ENCODE measurements at regions not wholly inside any gene's neighbourhood (a gene's known extent, or its start where the extent isn't known, plus 50 kb on each side); places are given as distances from the start of the nearest gene placed in this dataset.

DNA sequence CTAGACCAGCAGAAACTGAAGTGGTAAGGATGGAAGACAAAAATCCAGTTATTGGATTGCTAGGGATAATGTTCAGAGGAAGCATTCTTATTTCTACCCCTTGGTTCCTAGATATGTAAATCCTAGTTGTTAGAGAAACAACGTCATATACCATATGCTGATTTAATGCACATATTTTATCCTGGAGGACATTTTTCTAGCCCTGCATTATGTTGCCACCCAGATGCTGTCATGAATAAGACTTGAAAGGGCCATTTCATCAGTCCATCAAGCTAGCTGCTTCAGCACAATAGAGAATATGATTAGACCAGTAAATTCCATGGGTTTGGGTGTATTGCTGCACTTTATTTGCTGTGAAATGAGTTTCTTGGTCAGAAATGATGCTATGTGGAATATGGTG is 1736.4 kb downstream of the MAT2B start:
- TF ChIP-seq, protein P1, sequence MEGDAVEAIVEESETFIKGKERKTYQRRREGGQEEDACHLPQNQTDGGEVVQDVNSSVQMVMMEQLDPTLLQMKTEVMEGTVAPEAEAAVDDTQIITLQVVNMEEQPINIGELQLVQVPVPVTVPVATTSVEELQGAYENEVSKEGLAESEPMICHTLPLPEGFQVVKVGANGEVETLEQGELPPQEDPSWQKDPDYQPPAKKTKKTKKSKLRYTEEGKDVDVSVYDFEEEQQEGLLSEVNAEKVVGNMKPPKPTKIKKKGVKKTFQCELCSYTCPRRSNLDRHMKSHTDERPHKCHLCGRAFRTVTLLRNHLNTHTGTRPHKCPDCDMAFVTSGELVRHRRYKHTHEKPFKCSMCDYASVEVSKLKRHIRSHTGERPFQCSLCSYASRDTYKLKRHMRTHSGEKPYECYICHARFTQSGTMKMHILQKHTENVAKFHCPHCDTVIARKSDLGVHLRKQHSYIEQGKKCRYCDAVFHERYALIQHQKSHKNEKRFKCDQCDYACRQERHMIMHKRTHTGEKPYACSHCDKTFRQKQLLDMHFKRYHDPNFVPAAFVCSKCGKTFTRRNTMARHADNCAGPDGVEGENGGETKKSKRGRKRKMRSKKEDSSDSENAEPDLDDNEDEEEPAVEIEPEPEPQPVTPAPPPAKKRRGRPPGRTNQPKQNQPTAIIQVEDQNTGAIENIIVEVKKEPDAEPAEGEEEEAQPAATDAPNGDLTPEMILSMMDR (conservative IDR thresholded peaks at IDR 0.05) = no peak
- DNase-seq = no peak
- Mint-ChIP-seq H3K27ac (no peak overlapping the region), H3K27me3 (ENCODE audit: insufficient read depth) (no peaks in the 10 kb centered on the region), H3K9me3 (no peaks in the 10 kb centered on the region), H3K36me3 (ENCODE audit: low read depth) (no peaks in the 10 kb centered on the region), H3K4me1 (no peaks in the 10 kb centered on the region), H3K4me3 (no peak overlapping the region)
- H3K27me3 ChIP-seq (ENCODE audit: control insufficient read depth, insufficient read depth, low read length, poor library complexity, severe bottlenecking) = no peaks in the 10 kb centered on the region
- no peak overlapping the region for H3K4me3 ChIP-seq (ENCODE audit: low read length)
- no peak overlapping the region for H3K27ac ChIP-seq (ENCODE audit: low read depth, low read length)
- H3K9me3 ChIP-seq (ENCODE audit: control insufficient read depth, low read length) = no peaks in the 10 kb centered on the region
- no peaks in the 10 kb centered on the region for H3K4me1 ChIP-seq (ENCODE audit: control insufficient read depth, insufficient read depth, low read length)
- no peaks in the 10 kb centered on the region for H3K36me3 ChIP-seq (ENCODE audit: control insufficient read depth, insufficient read depth, low read length)
- WGBS, 2 experiments (ENCODE audit: insufficient coverage in 1 of 2, insufficient read length in 1 of 2) = 89% methylated on average over 1 of the region's 1 CpG; no CpG with 5 or more reads in 1 of the 2 experiments
- H3K9ac ChIP-seq (ENCODE audit: extremely low read depth, low read length, poor library complexity, severe bottlenecking) = no peak overlapping the region

DNA sequence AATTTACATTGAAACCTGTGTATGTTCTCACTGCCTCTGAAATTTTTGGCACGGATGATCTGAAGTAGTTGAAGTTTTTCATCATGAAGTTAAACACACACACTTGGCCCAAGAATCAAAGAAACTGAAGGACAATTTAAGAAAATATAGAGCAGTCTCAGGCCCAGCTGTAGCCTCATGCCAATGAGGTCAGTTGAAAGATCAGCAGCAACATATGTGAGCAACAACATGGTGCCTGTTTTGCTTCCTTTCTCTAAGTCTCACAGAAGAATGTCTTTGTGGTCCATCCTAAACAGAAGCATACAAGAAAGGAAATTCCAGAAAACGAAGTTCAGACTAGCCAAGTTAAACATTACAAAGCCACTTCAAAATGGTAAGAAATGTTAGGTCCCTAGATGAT is 1737.2 kb downstream of the MAT2B start:
- TF ChIP-seq, protein P1 (conservative IDR thresholded peaks at IDR 0.05) = no peak
- no peaks in the 10 kb centered on the region for H3K4me1 Mint-ChIP-seq
- no peaks in the 10 kb centered on the region for H3K27me3 Mint-ChIP-seq (ENCODE audit: insufficient read depth)
- no peak overlapping the region for H3K4me3 Mint-ChIP-seq
- no peaks in the 10 kb centered on the region for H3K36me3 Mint-ChIP-seq (ENCODE audit: low read depth)
- no peaks in the 10 kb centered on the region for H3K9me3 Mint-ChIP-seq
- no peak for DNase-seq
- Histone ChIP-seq H3K27me3 (ENCODE audit: control insufficient read depth, insufficient read depth, low read length, poor library complexity, severe bottlenecking) (no peaks in the 10 kb centered on the region), H3K36me3 (ENCODE audit: control insufficient read depth, insufficient read depth, low read length) (no peaks in the 10 kb centered on the region), H3K9me3 (ENCODE audit: control insufficient read depth, low read length) (no peaks in the 10 kb centered on the region), H3K27ac (ENCODE audit: low read depth, low read length) (no peak overlapping the region), H3K9ac (ENCODE audit: extremely low read depth, low read length, poor library complexity, severe bottlenecking) (no peak overlapping the region), H3K4me3 (ENCODE audit: low read length) (no peak overlapping the region), H3K4me1 (ENCODE audit: control insufficient read depth, insufficient read depth, low read length) (no peaks in the 10 kb centered on the region)
- 80 to 95% methylated on average over 1 to 2 of the region's 2 CpGs for WGBS, 2 experiments (ENCODE audit: insufficient coverage in 1 of 2, insufficient read length in 1 of 2)
- no peak overlapping the region for H3K27ac Mint-ChIP-seq

DNA sequence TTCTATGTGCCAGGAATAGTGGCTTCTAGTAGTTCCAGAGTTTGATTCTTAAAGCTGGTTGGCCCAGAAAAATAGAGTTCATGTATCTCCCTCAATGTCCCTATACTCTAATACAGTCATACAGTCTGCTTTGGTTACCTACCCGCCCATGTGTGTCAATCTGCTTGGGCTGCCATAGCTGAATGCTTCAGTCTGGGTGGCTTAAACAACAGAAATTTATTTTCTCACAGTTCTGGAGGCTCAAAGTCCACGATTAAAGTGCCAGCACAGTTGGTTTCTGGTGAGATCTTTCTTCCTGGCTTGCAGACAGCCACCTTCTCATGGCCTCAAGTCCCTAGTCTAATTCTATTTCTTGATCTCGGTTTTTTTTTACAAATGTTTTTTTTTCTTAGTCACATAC is 1739.0 kb downstream of the MAT2B start:
- Mint-ChIP-seq H3K4me1 (no peaks in the 10 kb centered on the region), H3K36me3 (ENCODE audit: low read depth) (no peaks in the 10 kb centered on the region), H3K4me3 (no peak overlapping the region), H3K9me3 (no peaks in the 10 kb centered on the region), H3K27me3 (ENCODE audit: insufficient read depth) (peaks cover 3% of the 10 kb centered on the region), H3K27ac (no peak overlapping the region)
- no peak for DNase-seq
- H3K4me3 ChIP-seq (ENCODE audit: low read length) = no peak overlapping the region
- H3K27me3 ChIP-seq (ENCODE audit: control insufficient read depth, insufficient read depth, low read length, poor library complexity, severe bottlenecking) = peaks cover 1% of the 10 kb centered on the region
- H3K9ac ChIP-seq (ENCODE audit: extremely low read depth, low read length, poor library complexity, severe bottlenecking) = no peak overlapping the region
- H3K4me1 ChIP-seq (ENCODE audit: control insufficient read depth, insufficient read depth, low read length) = no peaks in the 10 kb centered on the region
- 83 to 94% methylated on average over 2 of the region's 3 CpGs for WGBS, 2 experiments (ENCODE audit: insufficient coverage in 1 of 2, insufficient read length in 1 of 2)
- TF ChIP-seq, protein P1 (conservative IDR thresholded peaks at IDR 0.05) = no peak
- H3K36me3 ChIP-seq (ENCODE audit: control insufficient read depth, insufficient read depth, low read length) = no peaks in the 10 kb centered on the region
- no peak overlapping the region for H3K27ac ChIP-seq (ENCODE audit: low read depth, low read length)
- H3K9me3 ChIP-seq (ENCODE audit: control insufficient read depth, low read length) = no peaks in the 10 kb centered on the region

All from endodermal cell (in vitro differentiated cells).